DND-41 (cell line): ENCODE measurements at regions not wholly inside any gene's neighbourhood (a gene's known extent, or its start where the extent isn't known, plus 50 kb on each side); places are given as distances from the start of the nearest gene placed in this dataset.
"Not testable (repeated sequence)": the region's sequence is repeated elsewhere in the genome, so short reads cannot be mapped to it uniquely, and the experiment has no call there.

Experiments
- ATAC-seq: fragments of 200-7000 bp; cut with Tn5 transposase; 3 replicates; pipeline ENCODE4 v1.9.1; 2021; ENCODE audit warnings: low read depth; ENCODE audit not compliant: insufficient read depth
- DNase-seq: peaks from one replicate; pipeline ENCODE4 v3.0.0-alpha.2; 2020
- H2AFZ ChIP-seq: 2 replicates; pipeline ENCODE4 v1.6.0; 2012; ENCODE audit warnings: low read depth, low read length
- H3K27ac ChIP-seq: 2 replicates; pipeline ENCODE4 v1.5.1; 2012; ENCODE audit warnings: low read length, inconsistent platforms
- H3K27me3 ChIP-seq: fragments of 200-600 bp; sonication (generic); 2 replicates; pipeline ENCODE4 v1.6.0; 2012; ENCODE audit warnings: low read length, mild to moderate bottlenecking, inconsistent platforms; ENCODE audit not compliant: insufficient read depth, poor library complexity
- H3K36me3 ChIP-seq: 2 replicates; pipeline ENCODE4 v1.5.1; 2012; ENCODE audit warnings: low read length, inconsistent platforms; ENCODE audit not compliant: insufficient read depth
- H3K4me1 ChIP-seq: 2 replicates; pipeline ENCODE4 v1.5.1; 2012; ENCODE audit warnings: mild to moderate bottlenecking, low read length; ENCODE audit not compliant: insufficient read depth
- H3K4me2 ChIP-seq: 2 replicates; pipeline ENCODE4 v1.6.0; 2012; ENCODE audit warnings: mild to moderate bottlenecking, moderate library complexity, low read length, inconsistent platforms; ENCODE audit not compliant: insufficient read depth
- H3K4me3 ChIP-seq, 2 experiments: fragments of 200-600 bp in 1 of 2; shearing (Covaris generic) in 1 of 2; 2 replicates each; pipeline ENCODE4 v1.5.1; 2012 to 2016; ENCODE audit warnings: inconsistent platforms in 2 of 2, low read length in 2 of 2, mild to moderate bottlenecking in 2 of 2, low read depth in 1 of 2, moderate library complexity in 1 of 2
- H3K79me2 ChIP-seq: 2 replicates; pipeline ENCODE4 v1.6.0; 2012; ENCODE audit warnings: low read length, inconsistent platforms; ENCODE audit not compliant: insufficient read depth
- H3K9ac ChIP-seq: 2 replicates; pipeline ENCODE4 v1.6.0; 2012; ENCODE audit warnings: low read depth, mild to moderate bottlenecking, inconsistent platforms, low read length, moderate library complexity
- H3K9me3 ChIP-seq: 2 replicates; pipeline ENCODE4 v1.5.1; 2012; ENCODE audit warnings: low read length, moderate library complexity, mild to moderate bottlenecking, inconsistent platforms; ENCODE audit not compliant: insufficient read depth, severe bottlenecking
- H4K20me1 ChIP-seq: 2 replicates; pipeline ENCODE4 v1.6.0; 2012; ENCODE audit warnings: low read length; ENCODE audit not compliant: insufficient read depth
- CTCF ChIP-seq: IDR thresholded peaks from 2 replicates; pipeline ENCODE4 v1.5.1; 2012; ENCODE audit warnings: borderline replicate concordance, low read length, moderate library complexity, mild to moderate bottlenecking; ENCODE audit not compliant: poor library complexity, severe bottlenecking; ENCODE audit errors: extremely low read depth
- EZH2 ChIP-seq: IDR thresholded peaks from 3 replicates; pipeline ENCODE4 v1.6.1; 2012; ENCODE audit warnings: borderline replicate concordance, low read depth, mild to moderate bottlenecking, moderate library complexity, low read length, inconsistent platforms; ENCODE audit not compliant: severe bottlenecking

DNA sequence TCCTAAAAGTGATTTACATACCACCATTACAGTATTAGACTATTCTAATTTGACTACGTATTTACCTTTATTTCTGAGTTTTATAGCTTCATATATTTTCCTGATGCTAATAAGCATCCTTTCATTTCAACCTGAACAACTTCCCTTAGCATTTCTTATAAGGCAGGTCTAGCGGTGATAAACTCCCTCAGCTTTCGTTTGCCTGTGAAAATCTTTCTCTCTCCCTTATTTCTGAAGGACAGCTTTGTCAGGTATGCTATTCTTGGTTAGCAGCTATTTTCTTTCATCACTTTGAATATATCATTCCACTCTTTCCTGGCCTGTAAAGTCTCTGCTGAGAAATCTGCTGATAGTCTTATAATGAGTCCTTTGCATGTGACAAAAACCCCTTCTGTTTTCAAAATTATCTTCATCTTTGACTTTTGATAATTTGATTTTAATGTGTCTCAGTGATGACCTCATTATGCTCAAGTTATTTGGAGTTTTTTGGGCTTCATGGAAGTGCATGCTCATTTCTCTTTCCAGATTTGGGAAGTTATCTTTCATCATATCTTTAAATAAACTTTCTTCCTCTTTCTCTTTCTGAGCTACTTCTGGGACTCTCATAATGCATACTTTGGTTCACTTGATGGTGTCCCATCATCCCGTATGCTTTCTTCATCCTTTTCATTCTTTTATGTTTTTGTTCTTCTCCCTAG is 285.4 kb upstream of the PMFBP1 start:
- Histone ChIP-seq H3K4me1 (no peaks in the 10 kb centered on the region), H3K27ac (no peak overlapping the region), H3K79me2 (no peaks in the 10 kb centered on the region), H3K9ac (no peak overlapping the region), H3K27me3 (no peaks in the 10 kb centered on the region), H3K4me2 (no peak overlapping the region), H3K36me3 (no peaks in the 10 kb centered on the region), H3K4me3 (no peak overlapping the region), H4K20me1 (no peaks in the 10 kb centered on the region), H3K9me3 (peaks cover 24% of the 10 kb centered on the region), H2AFZ (no peak overlapping the region)
- TF ChIP-seq EZH2 (no peak), CTCF (no peak)
- no peak for DNase-seq
- no peak for ATAC-seq

GRCh38 chr16:72455743-72456659 is 284.0 kb upstream of the PMFBP1 start:
- ATAC-seq (no peak), DNase-seq (peak; percentile 6)
- no peaks in the 10 kb centered on the region for H3K36me3 ChIP-seq
- H3K27ac ChIP-seq, result no peak overlapping the region
- no peak overlapping the region for H3K9ac ChIP-seq
- H3K9me3 ChIP-seq, result peaks cover 24% of the 10 kb centered on the region
- no peaks in the 10 kb centered on the region for H3K4me1 ChIP-seq
- no peaks in the 10 kb centered on the region for H3K79me2 ChIP-seq
- no peaks in the 10 kb centered on the region for H4K20me1 ChIP-seq
- H3K4me3 ChIP-seq, result no peak overlapping the region
- H3K27me3 ChIP-seq, result no peaks in the 10 kb centered on the region
- no peak overlapping the region for H2AFZ ChIP-seq
- TF ChIP-seq CTCF, result no peak
- no peak for TF ChIP-seq EZH2
- H3K4me2 ChIP-seq, result no peak overlapping the region

DNA sequence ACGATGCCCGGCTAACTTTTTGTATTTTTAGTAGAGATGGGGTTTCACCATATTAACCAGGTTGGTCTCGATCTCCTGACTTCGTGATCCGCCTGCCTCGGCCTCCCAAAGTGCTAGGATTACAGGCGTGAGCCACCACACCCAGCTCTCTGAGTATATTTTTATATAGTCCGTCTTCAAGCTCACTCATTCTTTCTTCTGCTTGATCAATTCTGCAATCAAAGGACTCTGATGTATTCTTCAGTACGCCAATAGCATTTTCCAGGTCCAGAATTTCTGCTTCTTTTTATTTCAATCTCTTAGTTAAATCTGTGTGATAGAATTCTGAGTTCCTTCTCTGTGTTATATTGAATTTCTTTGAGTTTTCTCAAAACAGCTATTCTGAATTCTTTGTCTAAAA is 281.9 kb upstream of the PMFBP1 start:
- ATAC-seq, H3K4me2 ChIP-seq, H3K9ac ChIP-seq: not testable (repeated sequence)

GRCh38 chr16:72444696-72445095 is 272.7 kb upstream of the PMFBP1 start:
- H3K9me3 ChIP-seq, result peaks cover 7% of the 10 kb centered on the region
- H3K36me3 ChIP-seq, result no peaks in the 10 kb centered on the region
- H3K4me3 ChIP-seq, result no peak overlapping the region
- no peak for ATAC-seq
- no peak overlapping the region for H3K9ac ChIP-seq
- H3K4me1 ChIP-seq, result no peaks in the 10 kb centered on the region
- no peak overlapping the region for H3K27ac ChIP-seq
- no peaks in the 10 kb centered on the region for H3K79me2 ChIP-seq
- no peak for DNase-seq
- no peaks in the 10 kb centered on the region for H4K20me1 ChIP-seq
- TF ChIP-seq CTCF, result no peak
- TF ChIP-seq EZH2, result no peak
- no peaks in the 10 kb centered on the region for H3K27me3 ChIP-seq
- H3K4me2 ChIP-seq, result no peak overlapping the region
- no peak overlapping the region for H2AFZ ChIP-seq

More for the DNA sequence above, 281.9 kb upstream of the PMFBP1 start:
- H2AFZ ChIP-seq, H4K20me1 ChIP-seq, H3K27me3 ChIP-seq, H3K27ac ChIP-seq, DNase-seq, H3K4me1 ChIP-seq, H3K79me2 ChIP-seq, H3K4me3 ChIP-seq, H3K36me3 ChIP-seq: not testable (repeated sequence)
- H3K9me3 ChIP-seq, result peaks cover 22% of the 10 kb centered on the region
